HCT116 (cell line): ENCODE measurements at regions not wholly inside any gene's neighbourhood (a gene's known extent, or its start where the extent isn't known, plus 50 kb on each side); places are given as distances from the start of the nearest gene placed in this dataset.

ENCODE experiments used
- ATAC-seq: fragments of 200-7000 bp; cut with Tn5 transposase; 2 replicates; pipeline ENCODE4 v1.9.1; 2020; ENCODE audit warnings: mild to moderate bottlenecking, moderate library complexity
- BruUV-seq: library from RNA; stranded (reverse); fragments of 400-500 nt; replicated peaks from 2 replicates; lab custom pipeline; 2021; lab: Mats Ljungman, UMichigan
- CTCF ChIA-PET: fragments of 300-600 bp; sonication (Branson Sonifier 250); formaldehyde crosslinking; loops from one replicate; lab custom pipeline; 2021; ENCODE audit warnings: antibody characterized with exemption; lab: Charles Lee
- POLR2A ChIA-PET: fragments of 300-600, 350-600 bp; sonication (Branson Sonifier 250); formaldehyde crosslinking; loops from one replicate; lab custom pipeline; 2021; ENCODE audit warnings: antibody characterized with exemption; lab: Charles Lee
- RAD21 ChIA-PET, 2 experiments: fragments of 300-600 bp; sonication (Branson Sonifier 250); formaldehyde crosslinking; loops; one replicate each; lab custom pipeline; 2023; ENCODE audit warnings: low total read pairs in 2 of 2; ENCODE audit not compliant: uncharacterized antibody in 2 of 2, unreplicated experiment in 2 of 2, low non-redundant PET in 1 of 2; lab: Charles Lee
- DNase-seq: peaks from one replicate; pipeline ENCODE4 v3.0.0-alpha.2; 2010; ENCODE audit warnings: low read depth, low spot score
- H2AFZ ChIP-seq: fragments of 200-600 bp; shearing (Covaris generic), sonication (generic); 2 replicates; pipeline ENCODE4 v1.6.1; 2017; ENCODE audit warnings: low read depth, mixed run types, mixed read lengths, antibody characterized with exemption, low read length; ENCODE audit not compliant: poor library complexity, severe bottlenecking
- H3K27ac ChIP-seq: 2 replicates; pipeline ENCODE4 v1.5.1; 2012; ENCODE audit warnings: low read depth, low read length
- H3K27me3 ChIP-seq: fragments of 200-600 bp; sonication (generic); 2 replicates; pipeline ENCODE4 v1.6.1; 2016; ENCODE audit warnings: mixed run types, low read length, mixed read lengths; ENCODE audit not compliant: insufficient read depth
- H3K36me3 ChIP-seq, 2 experiments: fragments of 200-500 bp in 1 of 2; fragments of 200-600 bp in 1 of 2; sonication (Bioruptor generic) in 1 of 2; sonication (generic) in 1 of 2; 2 replicates each; pipeline versions ENCODE4 v1.5.1 to v1.6.1; 2014 to 2016; ENCODE audit warnings: low read length in 2 of 2, inconsistent platforms in 1 of 2, mixed read lengths in 1 of 2, mixed run types in 1 of 2; ENCODE audit not compliant: insufficient read depth in 2 of 2, control insufficient read depth in 1 of 2
- H3K4me1 ChIP-seq, 2 experiments: fragments of 200-600 bp in 1 of 2; sonication (generic) in 1 of 2; 2 replicates each; pipeline versions ENCODE4 v1.5.1 to v1.6.1; 2012 to 2017; ENCODE audit warnings: low read length in 2 of 2, inconsistent platforms in 1 of 2, mild to moderate bottlenecking in 1 of 2, mixed read lengths in 1 of 2, mixed run types in 1 of 2, moderate library complexity in 1 of 2; ENCODE audit not compliant: insufficient read depth in 2 of 2, control insufficient read depth in 1 of 2
- H3K4me2 ChIP-seq: fragments of 200-600 bp; sonication (generic); 2 replicates; pipeline ENCODE4 v1.6.1; 2017; ENCODE audit warnings: mixed run types, low read length, mixed read lengths
- H3K4me3 ChIP-seq, 2 experiments: fragments of 200-600 bp in 1 of 2; sonication (generic) in 1 of 2; replicated peaks in 1 of 2; 2 replicates each; pipeline ENCODE4 v1.5.1; 2011 to 2016; ENCODE audit warnings: low read length in 2 of 2, control low read depth in 1 of 2, low read depth in 1 of 2, mild to moderate bottlenecking in 1 of 2, mixed read lengths in 1 of 2, mixed run types in 1 of 2
- H3K79me2 ChIP-seq: fragments of 200-600 bp; sonication (generic); 2 replicates; pipeline ENCODE4 v1.6.1; 2017; ENCODE audit warnings: mild to moderate bottlenecking, mixed run types, low read length, moderate library complexity, mixed read lengths; ENCODE audit not compliant: insufficient read depth
- H3K9ac ChIP-seq: fragments of 200-600 bp; sonication (generic); 2 replicates; pipeline ENCODE4 v1.6.1; 2016; ENCODE audit warnings: low read length, mixed read lengths
- H3K9me2 ChIP-seq: fragments of 200-600 bp; sonication (generic), shearing (Covaris generic); 2 replicates; pipeline ENCODE4 v1.6.1; 2017; ENCODE audit warnings: mixed run types, mild to moderate bottlenecking, moderate library complexity; ENCODE audit not compliant: insufficient read depth
- H3K9me3 ChIP-seq, 2 experiments: fragments of 200-500 bp in 1 of 2; fragments of 200-600 bp in 1 of 2; sonication (Bioruptor generic) in 1 of 2; sonication (generic) in 1 of 2; 2 replicates each; pipeline ENCODE4 v1.6.1; 2014 to 2017; ENCODE audit warnings: low read length in 2 of 2, mixed read lengths in 2 of 2, inconsistent platforms in 1 of 2, low read depth in 1 of 2, mild to moderate bottlenecking in 1 of 2, mixed run types in 1 of 2, moderate library complexity in 1 of 2; ENCODE audit not compliant: control insufficient read depth in 1 of 2, insufficient read depth in 1 of 2
- H4K20me1 ChIP-seq: fragments of 200-600 bp; sonication (generic), shearing (Covaris generic); 2 replicates; pipeline ENCODE4 v1.6.1; 2017; ENCODE audit warnings: mixed run types, mild to moderate bottlenecking, moderate library complexity; ENCODE audit not compliant: insufficient read depth
- ATF3 ChIP-seq: IDR thresholded peaks from 2 replicates; pipeline ENCODE4 v1.6.1; 2012
- CBX3 ChIP-seq: IDR thresholded peaks from 2 replicates; pipeline ENCODE4 v1.6.1; 2012; ENCODE audit warnings: low read depth
- CTCF ChIP-seq, 3 experiments: fragments of 200-600 bp in 1 of 3; sonication (generic) in 1 of 3; IDR thresholded peaks in 2 of 3; conservative IDR thresholded peaks in 1 of 3; 2 replicates each; pipeline ENCODE4 v1.5.1; 2012 to 2017; ENCODE audit warnings: low read depth in 2 of 3, low read length in 2 of 3, antibody characterized with exemption in 1 of 3, borderline replicate concordance in 1 of 3, control low read depth in 1 of 3, mild to moderate bottlenecking in 1 of 3, mixed read lengths in 1 of 3, mixed run types in 1 of 3, moderate library complexity in 1 of 3; ENCODE audit not compliant: insufficient read depth in 1 of 3
- EGR1 ChIP-seq: IDR thresholded peaks from 2 replicates; pipeline ENCODE4 v1.6.1; 2012; ENCODE audit warnings: low read depth
- ELF1 ChIP-seq: IDR thresholded peaks from 2 replicates; pipeline ENCODE4 v1.6.1; 2012; ENCODE audit warnings: low read depth, borderline replicate concordance
- EZH2phosphoT487 ChIP-seq: fragments of 200-600 bp; IDR thresholded peaks from 2 replicates; pipeline ENCODE4 v1.6.1; 2018; ENCODE audit warnings: antibody characterized with exemption, borderline replicate concordance
- POLR2A ChIP-seq: IDR thresholded peaks from 2 replicates; pipeline ENCODE4 v1.7.0; 2011; ENCODE audit warnings: borderline replicate concordance; ENCODE audit not compliant: insufficient read depth, insufficient read length; ENCODE audit errors: extremely low read depth
- POLR2AphosphoS5 ChIP-seq: IDR thresholded peaks from 2 replicates; pipeline ENCODE4 v1.6.1; 2011; ENCODE audit warnings: mild to moderate bottlenecking, low read depth, low read length, moderate library complexity
- RAD21 ChIP-seq: IDR thresholded peaks from 2 replicates; pipeline ENCODE4 v1.6.1; 2012; ENCODE audit warnings: low read depth, mild to moderate bottlenecking
- REST ChIP-seq: IDR thresholded peaks from 2 replicates; pipeline ENCODE4 v1.6.1; 2012; ENCODE audit warnings: low read depth
- SIN3A ChIP-seq: IDR thresholded peaks from 2 replicates; pipeline ENCODE4 v1.6.1; 2012; ENCODE audit warnings: low read depth
- SP1 ChIP-seq: IDR thresholded peaks from 2 replicates; pipeline ENCODE4 v1.6.1; 2012; ENCODE audit warnings: low read depth
- TCF7L2 ChIP-seq: IDR thresholded peaks from 2 replicates; pipeline ENCODE4 v1.7.0; 2011; ENCODE audit warnings: borderline replicate concordance, inconsistent platforms; ENCODE audit not compliant: insufficient read depth, insufficient read length; ENCODE audit errors: extremely low read depth
- YY1 ChIP-seq: IDR thresholded peaks from 2 replicates; pipeline ENCODE4 v1.6.1; 2011; ENCODE audit warnings: low read length, low read depth, moderate library complexity, mild to moderate bottlenecking; ENCODE audit not compliant: insufficient replicate concordance; ENCODE audit errors: extremely low read depth
- ZFX ChIP-seq: fragments of 450-650 bp; IDR thresholded peaks from 2 replicates; pipeline ENCODE4 v1.6.1; 2017
- intact Hi-C: fragments of 100-400 bp; cut with micrococcal nuclease; formaldehyde crosslinking; loops from 2 replicates; pipeline ENCODE4 v1.10.0; 2022

GRCh38 chr15:25171111-25171811 lies 216.5 kb downstream of the SNRPN start:
- TF ChIP-seq REST (no peak), SIN3A (no peak), RAD21 (no peak), CBX3 (no peak), POLR2A (no peak), POLR2AphosphoS5 (no peak), SP1 (no peak), ATF3 (no peak), ELF1 (no peak), TCF7L2 (no peak), CTCF (IDR thresholded peaks at IDR 0.05 in 2 of 3, conservative IDR thresholded peaks at IDR 0.05 in 1 of 3; ENCODE audit: borderline replicate concordance in 1 of 3, insufficient read depth in 1 of 3, low read depth in 2 of 3, low read length in 2 of 3) (no peak), YY1 (no peak), ZFX (no peak), EGR1 (no peak), EZH2phosphoT487 (no peak)
- Histone ChIP-seq H2AFZ (no peak overlapping the region), H3K9me2 (no peaks in the 10 kb centered on the region), H3K36me3 (no peaks in the 10 kb centered on the region), H3K4me3 (no peak overlapping the region), H3K9me3 (peaks cover 13 to 20% of the 10 kb centered on the region in 2 experiments; a peak in 2 of 4 replicates), H3K79me2 (no peaks in the 10 kb centered on the region), H3K9ac (no peak overlapping the region), H3K4me2 (no peak overlapping the region), H3K4me1 (no peaks in the 10 kb centered on the region), H4K20me1 (no peaks in the 10 kb centered on the region), H3K27ac (no peak overlapping the region), H3K27me3 (no peaks in the 10 kb centered on the region)
- ATAC-seq: no peak
- DNase-seq: no peak
- intact Hi-C loops: no loop called here
- ChIA-PET CTCF (no interaction called here), RAD21 (no interaction called here), POLR2A (no interaction called here)
- no TSS peak for BruUV-seq
